Suprapubic skin (tissue), 4 donors: ENCODE measurements at regions not wholly inside any gene's neighbourhood (a gene's known extent, or its start where the extent isn't known, plus 50 kb on each side); places are given as distances from the start of the nearest gene placed in this dataset.
"Not testable (repeated sequence)": the region's sequence is repeated elsewhere in the genome, so short reads cannot be mapped to it uniquely, and the experiment has no call there.

ENCODE experiments used
- DNase-seq, 2 donors: peaks; one replicate each; pipeline ENCODE4 v3.0.0-alpha.2; 2019; ENCODE audit warnings: low spot score in 2 of 2
- H3K27ac ChIP-seq: fragments of 200-600 bp; sonication (generic); one replicate; pipeline ENCODE4 v1.5.1; 2019
- H3K27me3 ChIP-seq: fragments of 200-600 bp; sonication (generic); one replicate; pipeline ENCODE4 v1.5.1; 2019
- H3K36me3 ChIP-seq: fragments of 200-600 bp; sonication (generic); one replicate; pipeline ENCODE4 v1.5.1; 2019
- H3K4me1 ChIP-seq: fragments of 200-600 bp; sonication (generic); one replicate; pipeline ENCODE4 v1.5.1; 2019
- H3K4me3 ChIP-seq: fragments of 200-600 bp; sonication (generic); one replicate; pipeline ENCODE4 v1.5.1; 2019; ENCODE audit warnings: mild to moderate bottlenecking
- H3K9me3 ChIP-seq: fragments of 200-600 bp; sonication (generic); one replicate; pipeline ENCODE4 v1.5.1; 2019
- CTCF ChIP-seq, 2 donors: fragments of 200-600 bp in 1 of 2; fragments of 450-650 bp in 1 of 2; sonication (generic) in 1 of 2; IDR thresholded peaks; one replicate each; pipeline ENCODE4 v1.5.1; 2016 to 2019; ENCODE audit warnings: antibody characterized with exemption in 2 of 2, mild to moderate bottlenecking in 1 of 2, moderate library complexity in 1 of 2
- EP300 ChIP-seq: sonication (generic); formaldehyde crosslinking; IDR thresholded peaks from one replicate; pipeline ENCODE4 v1.6.1; 2017; ENCODE audit warnings: antibody characterized with exemption
- POLR2A ChIP-seq, 2 donors: fragments of 450-650 bp; IDR thresholded peaks; one replicate each; pipeline ENCODE4 v1.6.1; 2017; ENCODE audit warnings: antibody characterized with exemption in 2 of 2, mild to moderate bottlenecking in 2 of 2, moderate library complexity in 2 of 2
- POLR2AphosphoS5 ChIP-seq, 3 donors: sonication (generic); formaldehyde crosslinking; IDR thresholded peaks; one replicate each; pipeline ENCODE4 v1.6.1; 2017; ENCODE audit warnings: antibody characterized with exemption in 3 of 3
- WGBS: methylation state at CpG from one replicate; pipeline ENCODE4 v1.1.5; 2018; 5-methylcytosine and 5-hydroxymethylcytosine counted together

DNA sequence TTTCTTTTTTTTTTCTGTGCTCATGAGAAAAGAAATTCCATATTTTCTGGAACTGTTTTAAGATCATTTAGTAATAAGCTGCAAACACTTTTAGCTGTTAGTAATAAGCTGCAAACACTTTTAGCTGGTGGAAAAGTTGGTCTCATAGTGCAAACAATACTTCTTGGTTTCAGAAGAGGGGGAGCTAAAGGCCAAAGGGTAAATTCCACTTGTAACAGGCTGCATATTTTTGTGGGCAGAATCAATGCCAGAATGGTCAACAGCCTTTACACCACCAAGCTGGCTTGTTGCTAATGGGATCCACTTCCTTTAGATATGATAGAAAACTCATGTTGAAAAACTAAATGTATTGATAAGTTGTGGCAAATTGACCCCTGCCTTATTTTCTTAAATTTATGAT is 356.8 kb downstream of the NR4A2 start:
- TF ChIP-seq POLR2A (IDR thresholded peaks at IDR 0.05) (no peak), POLR2AphosphoS5 (IDR thresholded peaks at IDR 0.05) (no peak), EP300 (no peak), CTCF (IDR thresholded peaks at IDR 0.05) (no peak)
- no peak overlapping the region for H3K27ac ChIP-seq

DNA sequence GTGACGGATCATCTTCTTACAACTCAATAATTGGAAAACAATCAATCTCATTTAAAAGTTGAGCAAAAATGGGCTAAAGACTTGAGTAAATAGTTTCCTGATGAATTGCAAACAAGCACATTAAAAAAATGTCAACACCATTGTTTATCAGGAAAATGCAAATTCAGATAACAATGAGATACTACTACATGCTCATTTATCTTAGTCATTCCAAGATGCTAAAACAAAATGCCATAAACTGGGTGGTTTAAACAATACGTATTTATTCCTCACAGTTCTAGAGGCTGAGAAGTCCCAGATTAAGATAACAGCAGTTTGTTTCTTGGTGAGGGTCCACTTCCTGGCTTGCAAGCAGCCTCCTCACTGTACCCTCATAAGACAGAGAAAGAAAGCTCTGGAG is 359.6 kb downstream of the NR4A2 start:
- TF ChIP-seq CTCF (IDR thresholded peaks at IDR 0.05): no peak
- no peak for TF ChIP-seq POLR2A (IDR thresholded peaks at IDR 0.05)
- no peak for TF ChIP-seq POLR2AphosphoS5 (IDR thresholded peaks at IDR 0.05)
- no peak for TF ChIP-seq EP300
- Histone ChIP-seq H3K27ac (no peak overlapping the region), H3K4me3 (no peak overlapping the region), H3K27me3 (no peaks in the 10 kb centered on the region), H3K4me1 (no peaks in the 10 kb centered on the region), H3K9me3 (no peaks in the 10 kb centered on the region), H3K36me3 (no peaks in the 10 kb centered on the region)
- 74% methylated on average over 2 of the region's 2 CpGs for WGBS
- no peak for DNase-seq

More for the DNA sequence above, 356.8 kb downstream of the NR4A2 start:
- Histone ChIP-seq H3K9me3 (no peaks in the 10 kb centered on the region), H3K27me3 (no peaks in the 10 kb centered on the region), H3K4me3 (no peak overlapping the region), H3K4me1 (no peaks in the 10 kb centered on the region), H3K36me3 (no peaks in the 10 kb centered on the region)
- DNase-seq: no peak

GRCh38 chr2:155966064-155966471 is 366.5 kb downstream of the NR4A2 start:
- H3K36me3 ChIP-seq: not testable (repeated sequence)

GRCh38 chr2:155965415-155966063 is 367.0 kb downstream of the NR4A2 start:
- no peak overlapping the region for H3K4me3 ChIP-seq
- H3K27me3 ChIP-seq: no peaks in the 10 kb centered on the region
- H3K4me1 ChIP-seq: no peaks in the 10 kb centered on the region
- no peaks in the 10 kb centered on the region for H3K36me3 ChIP-seq
- H3K9me3 ChIP-seq: no peaks in the 10 kb centered on the region
- TF ChIP-seq POLR2AphosphoS5 (IDR thresholded peaks at IDR 0.05) (no peak), POLR2A (IDR thresholded peaks at IDR 0.05) (no peak), EP300 (no peak), CTCF (IDR thresholded peaks at IDR 0.05) (no peak)
- no peak for DNase-seq
- WGBS: 87% methylated on average over 14 of the region's 14 CpGs
- H3K27ac ChIP-seq: no peak overlapping the region

More at GRCh38 chr2:155966064-155966471, 366.5 kb downstream of the NR4A2 start:
- not testable (repeated sequence) for H3K4me1 ChIP-seq, H3K9me3 ChIP-seq, DNase-seq, H3K27ac ChIP-seq, H3K4me3 ChIP-seq, H3K27me3 ChIP-seq
- 87% methylated on average over 15 of the region's 18 CpGs for WGBS

DNA sequence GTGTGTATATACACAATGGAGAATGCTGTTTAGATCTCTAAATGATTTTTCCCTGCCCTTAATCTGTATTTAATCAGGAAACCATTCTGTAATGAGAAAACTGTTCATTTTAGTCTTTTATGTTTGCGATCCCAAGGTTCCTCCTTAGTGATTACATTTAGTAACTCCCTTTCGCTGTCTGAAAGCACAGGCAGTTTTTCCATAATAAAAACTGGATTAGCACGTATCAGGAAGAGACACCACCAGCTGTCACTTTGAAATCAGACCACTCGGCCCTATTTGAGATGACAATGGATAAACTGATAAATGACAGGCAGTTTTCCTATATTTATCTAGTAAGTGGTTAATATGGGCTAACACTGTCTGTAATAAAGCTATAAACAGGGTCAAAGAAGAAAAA is 370.9 kb downstream of the NR4A2 start:
- TF ChIP-seq POLR2AphosphoS5 (IDR thresholded peaks at IDR 0.05) (no peak), EP300 (no peak), CTCF (IDR thresholded peaks at IDR 0.05) (no peak), POLR2A (IDR thresholded peaks at IDR 0.05) (no peak)
- Histone ChIP-seq H3K4me3 (no peak overlapping the region), H3K27ac (no peak overlapping the region), H3K4me1 (no peaks in the 10 kb centered on the region), H3K9me3 (no peaks in the 10 kb centered on the region), H3K27me3 (no peaks in the 10 kb centered on the region), H3K36me3 (no peaks in the 10 kb centered on the region)
- 73% methylated on average over 4 of the region's 4 CpGs for WGBS
- DNase-seq: no peak

- no peak for TF ChIP-seq POLR2A (IDR thresholded peaks at IDR 0.05)
- TF ChIP-seq CTCF (IDR thresholded peaks at IDR 0.05): no peak
- no peak for TF ChIP-seq EP300
- TF ChIP-seq POLR2AphosphoS5 (IDR thresholded peaks at IDR 0.05): no peak
- Histone ChIP-seq H3K9me3 (no peaks in the 10 kb centered on the region), H3K27ac (no peak overlapping the region), H3K27me3 (no peaks in the 10 kb centered on the region), H3K4me1 (no peaks in the 10 kb centered on the region), H3K4me3 (no peak overlapping the region), H3K36me3 (no peaks in the 10 kb centered on the region)
- 63% methylated on average over 2 of the region's 2 CpGs for WGBS
- DNase-seq: no peak
Observed at GRCh38 chr2:155958834-155959233, 373.7 kb downstream of the NR4A2 start.
